ENCODE measurements at regions not wholly inside any gene's neighbourhood (a gene's known extent, or its start where the extent isn't known, plus 50 kb on each side); places are given as distances from the start of the nearest gene placed in this dataset.

GRCh38 chr2:158905784-158906183 lies 62.7 kb upstream of the TANC1 start:
- DNase-seq: no peak

GRCh38 chr2:158907926-158908456 lies 60.4 kb upstream of the TANC1 start:
- no peak for DNase-seq

GRCh38 chr2:158912112-158912511 lies 56.3 kb upstream of the TANC1 start:
- no peak for DNase-seq

GRCh38 chr2:158912765-158913164 lies 55.7 kb upstream of the TANC1 start:
- DNase-seq: no peak

GRCh38 chr2:158914066-158914465 lies 54.4 kb upstream of the TANC1 start:
- DNase-seq: no peak

GRCh38 chr2:158914731-158915130 lies 53.7 kb upstream of the TANC1 start:
- no peak for DNase-seq

GRCh38 chr2:158917121-158917520 lies 51.3 kb upstream of the TANC1 start:
- no peak for DNase-seq

GRCh38 chr2:158918452-158918851 lies 50.0 kb upstream of the TANC1 start:
- DNase-seq: no peak

Data from DMS 273 treated with DMSO at 0.1 percent for 48 hours (cell line).